HUES6 (cell line): ENCODE measurements at regions not wholly inside any gene's neighbourhood (a gene's known extent, or its start where the extent isn't known, plus 50 kb on each side); places are given as distances from the start of the nearest gene placed in this dataset.
A peak's percentile ranks its signal among the peaks of the same experiment; 100 is the strongest.
"Not testable (repeated sequence)": the region's sequence is repeated elsewhere in the genome, so short reads cannot be mapped to it uniquely, and the experiment has no call there.

ENCODE experiments used
- H3K27ac ChIP-seq: 2 replicates; pipeline ENCODE4 v1.7.0; 2013; ENCODE audit warnings: low read depth, mild to moderate bottlenecking, low read length, inconsistent platforms
- H3K27me3 ChIP-seq: 2 replicates; pipeline ENCODE4 v1.6.1; 2013; ENCODE audit warnings: low read length; ENCODE audit not compliant: control insufficient read depth, insufficient read depth
- H3K36me3 ChIP-seq: 2 replicates; pipeline ENCODE4 v1.6.1; 2013; ENCODE audit warnings: low read length; ENCODE audit not compliant: control insufficient read depth, insufficient read depth
- H3K4me1 ChIP-seq: 2 replicates; pipeline ENCODE4 v1.6.1; 2013; ENCODE audit warnings: low read length; ENCODE audit not compliant: control insufficient read depth, insufficient read depth
- H3K4me3 ChIP-seq: 2 replicates; pipeline ENCODE4 v1.5.1; 2013; ENCODE audit warnings: low read depth, low read length
- H3K9ac ChIP-seq: one replicate; pipeline ENCODE4 v1.6.1; 2013; ENCODE audit warnings: mild to moderate bottlenecking, low read length
- H3K9me3 ChIP-seq: 2 replicates; pipeline ENCODE4 v1.6.1; 2013; ENCODE audit warnings: low read depth, low read length; ENCODE audit not compliant: control insufficient read depth, insufficient read depth

DNA sequence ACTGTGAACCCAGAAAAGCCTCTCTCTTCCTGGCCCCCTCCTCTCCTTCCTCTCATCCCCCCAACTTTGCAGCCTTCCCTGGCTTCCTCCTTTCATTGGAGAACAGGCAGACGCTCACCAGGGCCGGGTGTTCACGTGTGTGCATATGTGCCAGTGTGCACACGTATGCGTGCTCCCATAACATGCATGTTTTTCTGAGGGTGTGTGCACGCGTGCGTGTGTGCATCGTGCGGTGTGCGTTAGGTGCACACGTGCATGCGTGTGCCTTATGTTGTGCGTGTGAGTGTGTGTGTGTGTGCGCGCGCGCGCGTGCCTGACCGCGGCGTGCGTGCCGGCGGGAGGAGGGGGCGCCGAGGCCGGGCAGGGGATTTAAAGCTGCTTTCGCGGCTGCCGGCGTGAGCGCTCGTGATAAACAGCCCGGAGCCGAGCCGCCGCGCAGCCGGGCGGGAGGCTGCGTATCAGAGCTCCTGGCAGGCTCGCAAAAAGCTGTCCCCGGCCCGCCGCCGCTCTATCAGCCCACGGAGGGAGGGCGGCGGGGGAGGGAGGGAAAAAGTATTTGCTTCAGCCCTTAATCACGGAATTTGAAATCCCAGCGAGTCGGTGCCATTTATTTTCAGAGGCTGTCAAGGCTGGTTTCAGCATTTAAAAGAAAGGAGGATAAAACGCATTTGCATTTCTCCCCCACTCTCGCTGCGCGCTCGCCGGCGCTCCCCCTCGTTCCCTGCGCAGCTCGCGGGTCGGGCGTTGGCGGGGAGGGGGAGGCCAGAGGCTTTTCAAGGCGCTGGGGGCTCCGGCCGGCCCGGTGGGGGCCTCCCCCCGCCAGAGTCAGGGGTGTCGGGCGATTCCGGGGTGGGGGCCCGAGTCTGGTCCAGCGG is 183.9 kb downstream of the C9orf50 start:
- Histone ChIP-seq H3K9ac (peak overlapping the region; percentile 29), H3K4me3 (peak overlapping the region; percentile 59), H3K27me3 (peaks cover 54% of the 10 kb centered on the region)

DNA sequence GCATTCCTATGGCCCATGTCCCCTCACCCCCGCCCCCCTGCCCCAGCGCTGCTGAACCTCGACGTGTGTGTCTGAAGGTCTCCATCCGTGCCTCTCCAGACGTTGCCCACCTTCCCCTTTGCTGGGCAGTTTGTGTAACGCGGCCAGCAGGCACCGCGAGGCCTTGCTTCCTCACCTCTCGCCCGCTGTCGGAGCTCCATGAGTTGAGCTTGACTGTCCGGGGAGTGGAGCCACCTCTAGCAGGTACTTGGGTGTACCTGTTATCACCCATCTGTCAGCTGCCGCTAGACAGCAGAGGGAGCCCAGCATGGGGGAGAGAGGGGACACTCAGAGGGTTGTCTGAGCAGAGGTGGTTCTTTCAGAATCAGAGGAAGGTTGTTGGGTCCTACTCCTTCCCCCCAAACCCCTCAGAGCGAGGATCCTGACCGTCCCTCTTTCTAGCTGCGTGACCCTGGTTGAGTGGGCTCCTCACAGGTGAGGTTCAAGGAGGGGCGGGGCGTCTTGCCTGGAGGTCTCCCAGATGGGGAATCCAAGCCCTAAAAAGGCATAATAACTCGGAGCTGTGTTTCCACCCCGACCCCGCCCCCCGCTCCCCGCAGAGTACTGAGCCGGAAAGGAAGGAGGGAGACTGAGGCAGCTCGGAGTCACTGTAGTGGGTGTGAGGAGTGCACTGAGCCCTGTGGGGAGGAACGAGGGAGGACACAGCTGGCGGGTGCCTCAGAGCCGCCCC is 184.7 kb downstream of the C9orf50 start:
- Histone ChIP-seq H3K27me3 (peaks cover 52% of the 10 kb centered on the region), H3K36me3 (no peaks in the 10 kb centered on the region), H3K9me3 (no peaks in the 10 kb centered on the region), H3K9ac (peak overlapping the region; percentile 29), H3K4me1 (peaks cover 26% of the 10 kb centered on the region), H3K27ac (no peak overlapping the region), H3K4me3 (peak overlapping the region; percentile 59)

More for the DNA sequence above, 183.9 kb downstream of the C9orf50 start:
- Histone ChIP-seq H3K4me1 (peaks cover 26% of the 10 kb centered on the region), H3K36me3 (no peaks in the 10 kb centered on the region), H3K27ac (no peak overlapping the region), H3K9me3 (no peaks in the 10 kb centered on the region)

DNA sequence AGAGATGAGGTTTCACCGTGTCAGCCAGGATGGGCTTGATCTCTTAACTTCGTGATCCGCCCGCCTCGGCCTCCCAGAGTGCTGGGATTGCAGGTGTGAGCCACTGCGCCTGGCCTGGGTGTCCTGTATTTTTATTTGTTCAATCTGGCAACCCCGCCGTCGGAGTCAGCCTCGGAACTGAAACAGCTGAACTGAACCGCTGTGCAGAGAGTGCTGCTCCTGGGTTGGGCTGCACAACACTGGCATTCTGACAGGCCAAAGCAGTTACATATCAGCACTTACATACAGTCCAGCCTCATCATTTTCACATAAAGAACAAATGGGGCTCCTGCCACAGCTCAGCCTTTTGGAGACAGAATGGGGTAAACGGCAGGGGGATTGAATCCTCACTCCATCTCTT is 185.6 kb downstream of the C9orf50 start:
- H3K36me3 ChIP-seq = no peaks in the 10 kb centered on the region
- H3K27ac ChIP-seq = no peak overlapping the region

DNA sequence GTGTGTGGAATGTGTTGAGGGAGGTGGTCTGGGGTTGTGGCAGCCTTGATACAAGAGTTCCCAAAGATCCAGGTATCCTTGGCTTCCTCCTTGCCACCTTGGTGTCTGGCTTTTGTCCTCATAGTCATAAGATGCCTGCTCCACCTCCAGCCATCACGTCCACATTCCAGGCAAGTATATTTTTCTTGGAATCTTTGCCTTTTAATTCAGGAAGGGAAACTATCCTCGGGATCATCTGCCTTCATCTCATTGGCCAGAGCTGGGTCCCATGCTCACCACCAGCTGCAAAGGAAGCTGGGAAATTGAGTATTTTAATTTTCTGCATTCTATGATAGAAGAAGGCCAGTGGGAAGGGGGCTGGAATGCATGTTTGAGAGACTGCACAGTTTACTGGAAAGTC is 186.7 kb downstream of the C9orf50 start:
- H3K4me1 ChIP-seq = peaks cover 33% of the 10 kb centered on the region
- H3K27ac ChIP-seq = no peak overlapping the region

More for the DNA sequence above, 185.6 kb downstream of the C9orf50 start:
- peaks cover 26% of the 10 kb centered on the region for H3K4me1 ChIP-seq
- no peak overlapping the region for H3K9ac ChIP-seq
- H3K27me3 ChIP-seq = peaks cover 45% of the 10 kb centered on the region
- H3K9me3 ChIP-seq = no peaks in the 10 kb centered on the region
- no peak overlapping the region for H3K4me3 ChIP-seq

DNA sequence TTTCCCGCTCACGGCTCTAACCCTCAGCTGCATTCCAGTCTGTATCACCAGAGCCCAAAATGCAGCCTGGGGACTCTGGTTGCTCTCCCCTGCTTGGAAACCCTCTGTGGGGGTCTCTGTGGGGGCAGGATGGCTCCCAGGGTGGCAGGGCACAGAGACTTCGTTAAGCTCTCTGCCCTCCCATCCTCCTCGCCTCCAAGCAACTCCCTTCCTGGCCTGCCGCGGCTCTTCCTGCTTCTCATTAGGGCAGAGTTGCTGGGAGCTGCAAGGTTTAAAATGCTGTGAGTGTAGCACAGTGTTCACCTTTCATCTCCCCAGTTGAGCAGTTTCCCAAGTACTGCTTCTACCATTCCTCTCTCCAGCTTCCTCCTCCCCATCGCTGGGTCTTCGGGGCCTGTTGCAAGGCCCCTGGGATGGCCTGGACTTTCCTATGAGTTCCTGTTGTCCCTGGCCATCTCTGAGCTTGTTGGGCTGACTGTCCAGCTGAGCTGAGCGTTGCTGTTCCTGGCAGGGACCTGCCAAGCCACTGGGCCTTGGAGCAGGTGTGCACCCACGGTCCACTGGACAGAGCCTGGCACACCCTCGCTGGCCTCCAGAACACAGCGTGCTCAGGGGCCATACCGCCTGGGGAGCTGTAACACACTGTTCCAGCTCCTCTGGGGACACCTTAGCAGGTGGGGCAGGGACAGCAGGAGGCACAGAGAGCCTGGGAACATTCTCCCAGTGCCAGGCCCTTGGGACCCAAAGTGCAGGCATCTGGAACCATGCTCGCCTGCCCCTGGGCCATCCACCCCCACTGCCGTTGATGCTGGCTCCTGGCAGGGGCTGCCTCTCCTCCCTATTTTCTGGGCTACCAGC is 188.4 kb downstream of the C9orf50 start:
- Histone ChIP-seq H3K9ac (no peak overlapping the region), H3K9me3 (no peaks in the 10 kb centered on the region), H3K4me1 (peaks cover 27% of the 10 kb centered on the region), H3K36me3 (no peaks in the 10 kb centered on the region), H3K4me3 (no peak overlapping the region), H3K27ac (no peak overlapping the region), H3K27me3 (peaks cover 22% of the 10 kb centered on the region)

More for the DNA sequence above, 186.7 kb downstream of the C9orf50 start:
- H3K4me3 ChIP-seq = no peak overlapping the region
- H3K27me3 ChIP-seq = peaks cover 38% of the 10 kb centered on the region
- no peaks in the 10 kb centered on the region for H3K9me3 ChIP-seq
- H3K9ac ChIP-seq = no peak overlapping the region
- H3K36me3 ChIP-seq = no peaks in the 10 kb centered on the region

DNA sequence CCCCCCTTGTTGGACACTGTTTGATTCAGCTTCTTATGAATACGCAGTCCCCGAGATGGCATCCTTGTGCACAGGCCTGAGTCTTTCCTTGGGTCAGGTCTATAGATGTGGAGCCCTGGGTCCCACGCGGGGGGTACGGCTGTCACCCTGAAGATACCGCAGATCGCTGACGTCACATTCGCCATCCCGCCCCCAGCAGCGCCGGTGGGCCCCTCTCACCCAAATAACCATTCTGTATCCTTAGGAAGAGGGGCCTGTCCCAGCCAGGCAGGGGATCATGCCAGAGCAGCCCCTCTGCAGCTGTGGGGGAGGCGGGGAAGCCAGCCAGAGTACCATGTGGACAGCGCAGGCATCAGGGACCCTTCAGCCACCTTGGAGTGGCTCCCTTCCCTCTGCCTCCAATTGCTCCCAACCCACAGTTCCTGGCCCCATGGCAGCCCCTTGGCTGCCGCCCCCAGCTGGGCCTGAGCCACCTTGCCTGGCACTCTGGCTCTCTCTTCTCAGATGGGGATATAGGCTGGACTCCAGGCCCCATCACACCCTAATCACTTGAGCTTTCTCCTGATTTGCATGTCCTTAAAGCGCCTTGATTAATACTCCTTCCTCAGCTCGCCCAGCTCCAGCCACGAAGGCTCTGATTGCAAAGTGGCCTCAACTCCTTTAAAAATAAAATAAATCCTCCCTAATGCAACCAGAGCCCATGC is 189.8 kb downstream of the C9orf50 start:
- Histone ChIP-seq H3K36me3 (no peaks in the 10 kb centered on the region), H3K4me3 (no peak overlapping the region), H3K4me1 (peaks cover 19% of the 10 kb centered on the region; the same call in 1 of the 2 replicates), H3K27ac (no peak overlapping the region), H3K27me3 (peaks cover 7% of the 10 kb centered on the region), H3K9me3 (no peaks in the 10 kb centered on the region), H3K9ac (no peak overlapping the region)

DNA sequence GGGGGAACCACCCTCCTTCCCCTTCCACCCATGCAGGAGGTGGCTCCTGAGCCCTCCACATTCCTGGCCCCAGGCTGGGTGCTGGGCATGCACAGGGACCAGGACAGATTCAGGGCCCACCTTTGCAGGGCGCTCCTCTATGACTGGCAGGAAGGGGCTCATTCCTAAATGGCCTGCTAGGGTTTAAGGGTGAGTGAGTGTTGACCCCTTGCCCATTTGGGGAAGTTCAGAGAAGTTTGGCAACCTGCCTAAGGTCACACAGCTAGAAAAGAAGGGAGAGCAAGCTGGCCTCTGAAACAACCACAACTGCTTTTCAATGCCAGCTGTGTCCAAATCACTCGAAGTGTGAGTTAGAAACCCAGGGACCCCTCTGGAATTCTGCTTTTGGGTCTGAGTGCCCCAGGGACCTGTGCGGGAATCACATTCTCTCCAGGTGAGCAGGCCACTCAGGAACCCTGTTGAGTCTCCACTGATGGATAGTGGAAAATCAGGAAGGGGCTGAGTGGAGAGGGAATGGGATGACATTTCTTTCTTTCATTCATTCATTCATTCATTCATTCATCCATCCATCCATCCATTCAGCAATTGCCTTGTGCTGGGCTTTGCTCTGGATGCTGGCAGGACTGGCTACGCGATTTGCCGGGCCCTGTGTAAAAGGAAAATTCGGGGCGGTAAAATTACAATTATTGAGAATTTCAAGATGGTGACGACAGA is 191.9 kb downstream of the C9orf50 start:
- Histone ChIP-seq H3K9ac (no peak overlapping the region), H3K27me3 (no peaks in the 10 kb centered on the region), H3K4me3 (no peak overlapping the region), H3K9me3 (no peaks in the 10 kb centered on the region), H3K4me1 (peaks cover 17% of the 10 kb centered on the region; the same call in 1 of the 2 replicates), H3K36me3 (no peaks in the 10 kb centered on the region), H3K27ac (no peak overlapping the region)

DNA sequence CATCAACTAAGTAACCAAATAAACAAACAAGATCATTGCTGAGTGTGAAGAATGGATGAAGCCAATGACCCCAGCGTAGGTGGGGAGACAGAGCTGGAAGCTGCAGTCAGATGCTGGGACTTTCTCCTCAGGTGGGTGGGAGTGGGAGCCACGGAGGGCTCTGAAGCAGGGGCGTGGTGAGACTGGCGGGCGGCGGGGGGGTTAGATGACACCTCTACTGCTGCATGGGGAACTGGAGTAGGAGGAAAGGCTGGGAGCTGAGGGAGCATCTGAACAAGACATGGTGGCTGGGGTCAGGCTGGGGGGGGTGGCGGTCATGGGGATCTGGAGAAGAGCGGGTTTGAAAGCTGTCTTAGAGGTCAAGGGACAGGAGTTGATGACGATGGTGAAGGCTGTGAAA is 193.8 kb downstream of the C9orf50 start:
- no peaks in the 10 kb centered on the region for H3K36me3 ChIP-seq
- H3K27ac ChIP-seq = no peak overlapping the region
- no peaks in the 10 kb centered on the region for H3K9me3 ChIP-seq
- no peak overlapping the region for H3K4me3 ChIP-seq
- peaks cover 13% of the 10 kb centered on the region; the same call in 1 of the 2 replicates for H3K4me1 ChIP-seq
- no peaks in the 10 kb centered on the region for H3K27me3 ChIP-seq
- no peak overlapping the region for H3K9ac ChIP-seq

DNA sequence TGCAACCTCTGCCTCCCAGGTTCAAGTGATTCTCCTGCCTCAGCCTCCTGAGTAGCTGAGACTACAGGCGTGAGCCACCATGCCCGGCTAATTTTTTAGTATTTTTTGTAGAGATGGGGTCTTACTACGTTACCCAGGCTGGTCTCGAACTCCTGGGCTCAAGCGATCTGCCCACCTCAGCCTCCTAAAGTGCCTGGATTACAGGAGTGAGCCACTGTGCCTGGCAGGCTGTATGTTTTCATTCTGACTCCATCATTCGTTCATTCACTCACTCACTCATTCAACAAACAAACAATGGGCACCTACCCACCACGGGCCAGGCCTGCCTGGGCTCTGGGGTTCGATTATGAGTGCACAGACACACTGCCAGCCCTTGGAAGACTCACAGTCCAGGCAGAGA is 197.1 kb downstream of the C9orf50 start:
- not testable (repeated sequence) for H3K4me3 ChIP-seq, H3K4me1 ChIP-seq, H3K27ac ChIP-seq, H3K36me3 ChIP-seq, H3K9ac ChIP-seq, H3K27me3 ChIP-seq, H3K9me3 ChIP-seq

DNA sequence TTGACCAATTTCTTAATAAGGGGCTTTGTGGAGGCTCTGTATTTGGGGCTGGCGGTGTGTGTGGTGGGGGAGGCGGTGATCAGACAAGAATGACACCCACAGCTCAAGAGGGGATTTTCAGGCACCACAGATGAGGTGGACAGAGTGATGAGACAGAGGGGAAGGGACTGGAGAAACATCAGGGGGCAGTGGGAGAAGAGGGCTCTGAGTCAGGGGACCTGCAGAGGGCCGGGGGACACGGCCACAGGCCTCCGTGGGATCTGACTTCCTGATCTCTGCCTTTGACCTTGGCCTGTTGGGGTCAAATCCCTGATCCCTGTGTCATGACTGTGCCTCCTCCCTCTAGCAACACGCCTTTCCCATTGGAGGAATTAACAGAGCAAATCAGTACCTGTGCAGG is 197.7 kb downstream of the C9orf50 start:
- Histone ChIP-seq H3K4me1 (peaks cover 5% of the 10 kb centered on the region; the same call in 1 of the 2 replicates), H3K36me3 (no peaks in the 10 kb centered on the region), H3K4me3 (no peak overlapping the region), H3K27me3 (no peaks in the 10 kb centered on the region), H3K9ac (no peak overlapping the region), H3K9me3 (no peaks in the 10 kb centered on the region), H3K27ac (no peak overlapping the region)
